Heart left ventricle (tissue), 13 donors: ENCODE measurements at regions not wholly inside any gene's neighbourhood (a gene's known extent, or its start where the extent isn't known, plus 50 kb on each side); places are given as distances from the start of the nearest gene placed in this dataset.

Experiments used
- POLR2A ChIP-seq, 2 donors: fragments of 450-650 bp; IDR thresholded peaks; one replicate each; pipeline ENCODE4 v1.6.1; 2017; ENCODE audit warnings: antibody characterized with exemption in 2 of 2, mild to moderate bottlenecking in 2 of 2, moderate library complexity in 2 of 2
- TF ChIP-seq, protein P1 (sequence below), 12 donors: fragments of 200-600 bp; sonication (generic) in 4 of 12; IDR thresholded peaks; one replicate each; pipeline versions ENCODE4 v1.5.0 to v1.8.0; 2018 to 2022; ENCODE audit warnings: antibody characterized with exemption in 12 of 12, mild to moderate bottlenecking in 5 of 12
- donor health status: ischemic (EF 13 %, LVEDD 7.1; RV severe dilation, severe dysfunction).
- donor health status: DM: no; HTN: yes; CAD: no.
- donor health status: DM: no; HTN: no; CAD: no.
- donor health status: ischemic (EF 25% LVEDD 6.9; RV normal size, moderate dysfunction).
- donor health status: ischemic (EF 25% LVEDD 5.7; RV mildly dilated, moderate dysfunction).
- donor health status: ischemic (EF 35%, LVEDD 5.7; RV mildly dilated, moderate dysfunction).
- donor health status: nonischemic (EF 11% LVEDD 7.7; RV severe dilation, severe dysfunction).
- donor health status: DM: yes; HTN: yes; CAD: no.
- donor health status: PGD.
- donor health status: ischemic (EF 29% LVEDD 5.4; RV normal size, mild dysfunction).
- donor health status: nonischemic (EF 23%, LVEDD 6.1; RV moderate dilation, normal function).

DNA sequence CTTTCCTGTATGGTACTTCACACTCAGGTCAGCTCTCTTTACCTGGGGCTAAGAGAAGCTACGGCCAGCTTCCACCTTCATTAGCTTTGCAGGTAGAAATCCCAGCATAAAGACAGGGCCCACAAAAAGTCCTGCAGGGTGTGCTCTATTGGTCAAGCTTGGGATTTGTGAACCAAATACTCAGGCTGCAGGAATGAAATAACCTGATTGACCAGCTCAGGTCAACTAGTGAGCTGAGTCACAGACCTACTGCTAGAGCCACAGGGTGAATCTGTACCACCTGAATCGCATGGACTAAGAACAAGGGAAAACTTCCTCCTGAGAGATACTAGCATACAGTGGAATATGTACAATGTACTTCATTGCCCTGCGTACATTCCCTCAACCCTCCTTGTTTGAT lies 172.2 kb downstream of the HHIP start:
- TF ChIP-seq, protein P1, sequence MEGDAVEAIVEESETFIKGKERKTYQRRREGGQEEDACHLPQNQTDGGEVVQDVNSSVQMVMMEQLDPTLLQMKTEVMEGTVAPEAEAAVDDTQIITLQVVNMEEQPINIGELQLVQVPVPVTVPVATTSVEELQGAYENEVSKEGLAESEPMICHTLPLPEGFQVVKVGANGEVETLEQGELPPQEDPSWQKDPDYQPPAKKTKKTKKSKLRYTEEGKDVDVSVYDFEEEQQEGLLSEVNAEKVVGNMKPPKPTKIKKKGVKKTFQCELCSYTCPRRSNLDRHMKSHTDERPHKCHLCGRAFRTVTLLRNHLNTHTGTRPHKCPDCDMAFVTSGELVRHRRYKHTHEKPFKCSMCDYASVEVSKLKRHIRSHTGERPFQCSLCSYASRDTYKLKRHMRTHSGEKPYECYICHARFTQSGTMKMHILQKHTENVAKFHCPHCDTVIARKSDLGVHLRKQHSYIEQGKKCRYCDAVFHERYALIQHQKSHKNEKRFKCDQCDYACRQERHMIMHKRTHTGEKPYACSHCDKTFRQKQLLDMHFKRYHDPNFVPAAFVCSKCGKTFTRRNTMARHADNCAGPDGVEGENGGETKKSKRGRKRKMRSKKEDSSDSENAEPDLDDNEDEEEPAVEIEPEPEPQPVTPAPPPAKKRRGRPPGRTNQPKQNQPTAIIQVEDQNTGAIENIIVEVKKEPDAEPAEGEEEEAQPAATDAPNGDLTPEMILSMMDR (IDR thresholded peaks at IDR 0.05): no peak
- TF ChIP-seq POLR2A (IDR thresholded peaks at IDR 0.05): no peak
